ENCODE measurements at regions not wholly inside any gene's neighbourhood (a gene's known extent, or its start where the extent isn't known, plus 50 kb on each side); places are given as distances from the start of the nearest gene placed in this dataset.

DNA sequence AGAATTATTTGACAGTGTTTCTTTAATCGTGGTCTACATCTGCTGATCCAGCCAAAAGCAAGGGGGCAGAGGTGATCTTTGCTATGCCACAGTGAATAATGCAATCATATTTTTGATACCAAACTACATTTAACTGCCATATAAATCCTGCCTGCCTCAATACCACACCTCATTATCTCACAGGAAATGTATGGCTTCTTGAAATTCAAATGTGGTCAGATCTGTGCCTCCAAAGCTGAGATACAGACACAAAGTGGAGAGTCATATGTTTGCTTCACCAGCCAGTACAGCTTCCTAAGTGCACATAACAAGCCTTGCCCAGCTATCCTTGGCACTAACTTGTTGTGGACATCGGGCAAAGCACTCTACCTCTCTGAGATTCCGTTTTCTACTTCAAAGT is 250.0 kb upstream of the NFIA start:
- H3K4ac ChIP-seq (replicated peaks; ENCODE audit: insufficient read length, low read depth, low read length), result no peak overlapping the region
- no peak overlapping the region for H4K8ac ChIP-seq (ENCODE audit: extremely low read depth, insufficient read depth, low read length)
- no peak overlapping the region for H2BK120ac ChIP-seq (replicated peaks; ENCODE audit: low read depth, low read length)
- H3K4me2 ChIP-seq (ENCODE audit: insufficient read depth in 1 of 2, low read depth in 2 of 2, low read length in 2 of 2), result no peak overlapping the region
- no peak overlapping the region for H2BK15ac ChIP-seq (ENCODE audit: low read length)
- DNase-seq (ENCODE audit: low read depth in 1 of 2, low spot score in 2 of 2) (no peak), FAIRE-seq (no peak)
- H2AK5ac ChIP-seq (ENCODE audit: low read depth, low read length), result no peak overlapping the region
- no peak overlapping the region for H3K14ac ChIP-seq (ENCODE audit: insufficient read length)
- no peak overlapping the region for H3K18ac ChIP-seq (ENCODE audit: extremely low read depth, low read length)
- no peak overlapping the region for H4K91ac ChIP-seq (replicated peaks; ENCODE audit: insufficient read length, low read length)
- no peak overlapping the region for H2BK20ac ChIP-seq (ENCODE audit: low read length)
- H3K9me3 ChIP-seq (ENCODE audit: insufficient read depth in 2 of 2, low read depth in 1 of 2, low read length in 1 of 2), result no peaks in the 10 kb centered on the region
- no peak overlapping the region for H3K9ac ChIP-seq (replicated peaks in 1 of 4; ENCODE audit: extremely low read depth in 1 of 4, low read depth in 3 of 4, low read length in 3 of 4)
- WGBS, 2 experiments (ENCODE audit: extremely low coverage in 1 of 2, insufficient coverage in 1 of 2, insufficient read length in 1 of 2, insufficient replicate concordance in 2 of 2, low coverage in 1 of 2, low lambda C conversion rate in 2 of 2, missing lambda C conversion rate in 1 of 2), result 93% methylated on average over 3 of the region's 3 CpGs; no CpG with 5 or more reads in 1 of the 2 experiments
- H4K5ac ChIP-seq (ENCODE audit: insufficient read length, low read depth, low read length), result no peak overlapping the region
- H3K56ac ChIP-seq (replicated peaks; ENCODE audit: insufficient read length, low read depth, low read length), result no peak overlapping the region
- no peaks in the 10 kb centered on the region for H4K20me1 ChIP-seq (replicated peaks in 1 of 2; ENCODE audit: control insufficient read depth in 1 of 2, insufficient read depth in 2 of 2, low read length in 2 of 2)
- H3K23ac ChIP-seq (ENCODE audit: insufficient read length), result no peak overlapping the region
- H3K27me3 ChIP-seq (replicated peaks in 1 of 4; ENCODE audit: control insufficient read depth in 3 of 4, extremely low read depth in 1 of 4, insufficient read depth in 3 of 4, low read length in 3 of 4), result no peaks in the 10 kb centered on the region
- CTCF ChIA-PET (ENCODE audit: partially characterized antibody), result interaction anchor here (0.6 to 1.9 kb wide), 8 partner anchors 8 to 675 kb away, joined by 3 to 6 read pairs (median 3); no protein-coding TSS in a partner anchor
- no peaks in the 10 kb centered on the region for H3K23me2 ChIP-seq (ENCODE audit: low read depth, low read length)
- H3K36me3 ChIP-seq (ENCODE audit: control insufficient read depth in 2 of 4, insufficient read depth in 4 of 4, low read length in 3 of 4), result no peaks in the 10 kb centered on the region
- H2BK12ac ChIP-seq (ENCODE audit: low read depth, low read length), result no peak overlapping the region
- no peak overlapping the region for H2AFZ ChIP-seq (ENCODE audit: low read length)
- POLR2A ChIA-PET (ENCODE audit: partially characterized antibody), result no interaction called here
- H2BK5ac ChIP-seq (ENCODE audit: low read depth, low read length), result no peak overlapping the region
- peaks cover 0 to 3% (median 0%) of the 10 kb centered on the region in 4 experiments; a peak in 2 of 7 replicates for H3K4me1 ChIP-seq (replicated peaks in 1 of 4; ENCODE audit: control insufficient read depth in 3 of 4, insufficient read depth in 4 of 4, low read length in 3 of 4)
- H3K27ac ChIP-seq (ENCODE audit: low read depth, low read length), result no peak overlapping the region
- no peaks in the 10 kb centered on the region for H3K79me1 ChIP-seq (ENCODE audit: low read depth, low read length)
- no peaks in the 10 kb centered on the region for H3K79me2 ChIP-seq (ENCODE audit: control insufficient read depth in 1 of 2, insufficient read depth in 2 of 2, low read length in 2 of 2)
- H3K4me3 ChIP-seq (ENCODE audit: extremely low read depth in 1 of 4, insufficient read depth in 2 of 4, low read depth in 3 of 4, low read length in 4 of 4), result no peak overlapping the region
- TF ChIP-seq POLR2AphosphoS5 (IDR thresholded peaks at IDR 0.05; ENCODE audit: low read depth, low read length), result no peak
- TF ChIP-seq SP2 (IDR thresholded peaks at IDR 0.05; ENCODE audit: low read length), result no peak
- TF ChIP-seq FOSL1 (IDR thresholded peaks at IDR 0.05; ENCODE audit: insufficient read depth, low read depth, low read length), result no peak
- no peak for TF ChIP-seq CBX5 (IDR thresholded peaks at IDR 0.05; ENCODE audit: low read depth, low read length)
- TF ChIP-seq RAD21 (IDR thresholded peaks at IDR 0.05 in 1 of 2, conservative IDR thresholded peaks at IDR 0.05 in 1 of 2; ENCODE audit: low read depth in 2 of 2, low read length in 2 of 2), result no peak
- no peak for TF ChIP-seq EP300 (IDR thresholded peaks at IDR 0.05; ENCODE audit: borderline replicate concordance in 1 of 2, low read depth in 2 of 2, low read length in 2 of 2)
